ENCODE measurements at regions not wholly inside any gene's neighbourhood (a gene's known extent, or its start where the extent isn't known, plus 50 kb on each side); places are given as distances from the start of the nearest gene placed in this dataset.
A peak's percentile ranks its signal among the peaks of the same experiment; 100 is the strongest.

DNA sequence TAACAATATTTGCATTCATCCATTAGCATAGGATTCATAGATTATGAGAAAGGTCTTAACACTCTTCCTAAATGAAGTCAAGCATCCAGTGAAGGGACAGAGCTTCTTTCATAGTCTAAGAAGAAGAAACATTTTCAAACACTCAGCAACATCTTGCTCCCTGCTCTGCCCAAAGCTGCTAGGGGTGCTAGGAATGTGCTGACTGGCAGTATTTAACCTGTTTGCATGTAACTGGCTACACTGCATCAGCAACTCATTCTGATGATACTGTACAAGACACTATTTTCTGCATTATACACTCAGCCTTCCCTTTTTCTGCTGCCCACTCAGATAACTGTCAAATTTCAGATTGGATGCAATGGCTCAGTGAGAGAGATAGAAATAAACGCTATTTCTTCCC is 495.1 kb upstream of the ARID1B start:
- Histone ChIP-seq H3K4ac (ENCODE audit: low read depth in 1 of 2, low read length in 2 of 2) (no peak overlapping the region), H3K14ac (ENCODE audit: low read length in 2 of 2) (no peak overlapping the region), H4K8ac (ENCODE audit: low read length) (no peak overlapping the region), H3K27ac (ENCODE audit: low read length, poor library complexity, severe bottlenecking) (no peak overlapping the region), H3K27me3 (ENCODE audit: control insufficient read depth in 1 of 2, insufficient read depth in 1 of 2, low read length in 2 of 2) (no peaks in the 10 kb centered on the region), H2AFZ (ENCODE audit: low read depth, low read length) (no peak overlapping the region), H2BK15ac (ENCODE audit: low read depth, poor library complexity, severe bottlenecking) (no peak overlapping the region), H3K9me3 (ENCODE audit: control insufficient read depth, low read length) (peaks cover 18% of the 10 kb centered on the region), H2BK5ac (ENCODE audit: low read depth, low read length, poor library complexity, severe bottlenecking) (no peak overlapping the region), H3K79me1 (replicated peaks; ENCODE audit: low read length, poor library complexity, severe bottlenecking) (no peaks in the 10 kb centered on the region), H2BK12ac (ENCODE audit: low read length in 2 of 2) (no peak overlapping the region), H2BK120ac (ENCODE audit: low read depth, low read length) (no peak overlapping the region), H3K23ac (ENCODE audit: low read length in 2 of 2) (no peak overlapping the region), H2AK5ac (ENCODE audit: low read length, severe bottlenecking) (no peak overlapping the region), H3K4me1 (ENCODE audit: control insufficient read depth, insufficient read depth, low read depth, low read length) (no peaks in the 10 kb centered on the region), H3K4me2 (ENCODE audit: low read length, poor library complexity, severe bottlenecking) (no peak overlapping the region), H3K4me3 (ENCODE audit: insufficient read depth in 1 of 2, low read depth in 1 of 2, low read length in 2 of 2) (no peak overlapping the region), H4K91ac (ENCODE audit: low read length) (no peak overlapping the region), H3K18ac (ENCODE audit: low read depth in 1 of 2, low read length in 2 of 2) (peak overlapping the region in 1 of 2 experiments; percentile 10), H3K9ac (ENCODE audit: low read length) (no peak overlapping the region), H3K36me3 (ENCODE audit: control insufficient read depth in 1 of 2, insufficient read depth in 2 of 2, low read depth in 1 of 2, low read length in 2 of 2) (no peaks in the 10 kb centered on the region)
- no peak for DNase-seq
- WGBS: no CpG with 5 or more reads among the region's 1 CpG

DNA sequence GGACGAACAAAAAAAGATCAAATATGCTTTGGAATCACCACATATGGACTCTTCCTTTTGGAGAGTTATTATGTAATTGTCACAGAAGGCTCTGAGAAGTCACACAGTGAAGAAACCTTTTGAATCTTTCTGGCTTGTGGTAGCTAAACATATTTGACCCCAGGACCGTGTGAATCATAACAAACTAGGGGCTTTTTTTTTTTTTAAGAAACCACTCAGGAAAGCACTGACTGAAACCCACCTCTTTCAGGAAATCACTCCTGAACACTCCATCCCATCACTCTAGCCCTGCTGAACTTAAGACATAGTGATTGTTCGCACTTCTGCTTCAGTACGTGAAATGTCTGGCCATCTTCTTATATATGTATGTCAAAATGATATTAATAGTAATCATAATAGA is 495.9 kb upstream of the ARID1B start:
- no peak overlapping the region for H2BK12ac ChIP-seq (ENCODE audit: low read length in 2 of 2)
- peaks cover 11% of the 10 kb centered on the region for H3K9me3 ChIP-seq (ENCODE audit: control insufficient read depth, low read length)
- no peak overlapping the region for H3K4me3 ChIP-seq (ENCODE audit: insufficient read depth in 1 of 2, low read depth in 1 of 2, low read length in 2 of 2)
- no peak overlapping the region for H3K9ac ChIP-seq (ENCODE audit: low read length)
- H4K91ac ChIP-seq (ENCODE audit: low read length): no peak overlapping the region
- H3K4me2 ChIP-seq (ENCODE audit: low read length, poor library complexity, severe bottlenecking): no peak overlapping the region
- no peaks in the 10 kb centered on the region for H3K36me3 ChIP-seq (ENCODE audit: control insufficient read depth in 1 of 2, insufficient read depth in 2 of 2, low read depth in 1 of 2, low read length in 2 of 2)
- no peak overlapping the region for H2BK5ac ChIP-seq (ENCODE audit: low read depth, low read length, poor library complexity, severe bottlenecking)
- H2AK5ac ChIP-seq (ENCODE audit: low read length, severe bottlenecking): no peak overlapping the region
- H3K23ac ChIP-seq (ENCODE audit: low read length in 2 of 2): no peak overlapping the region
- H3K27ac ChIP-seq (ENCODE audit: low read length, poor library complexity, severe bottlenecking): no peak overlapping the region
- H3K18ac ChIP-seq (ENCODE audit: low read depth in 1 of 2, low read length in 2 of 2): no peak overlapping the region
- H3K79me1 ChIP-seq (replicated peaks; ENCODE audit: low read length, poor library complexity, severe bottlenecking): no peaks in the 10 kb centered on the region
- H3K27me3 ChIP-seq (ENCODE audit: control insufficient read depth in 1 of 2, insufficient read depth in 1 of 2, low read length in 2 of 2): no peaks in the 10 kb centered on the region
- no peak overlapping the region for H2BK120ac ChIP-seq (ENCODE audit: low read depth, low read length)
- H3K4me1 ChIP-seq (ENCODE audit: control insufficient read depth, insufficient read depth, low read depth, low read length): no peaks in the 10 kb centered on the region
- no peak overlapping the region for H3K14ac ChIP-seq (ENCODE audit: low read length in 2 of 2)
- DNase-seq: peak; percentile 1
- H4K8ac ChIP-seq (ENCODE audit: low read length): no peak overlapping the region
- H3K4ac ChIP-seq (ENCODE audit: low read depth in 1 of 2, low read length in 2 of 2): no peak overlapping the region
- H2AFZ ChIP-seq (ENCODE audit: low read depth, low read length): no peak overlapping the region
- H2BK15ac ChIP-seq (ENCODE audit: low read depth, poor library complexity, severe bottlenecking): no peak overlapping the region
- 33% methylated on average over 1 of the region's 4 CpGs for WGBS

- Histone ChIP-seq H3K27me3 (ENCODE audit: control insufficient read depth in 1 of 2, insufficient read depth in 1 of 2, low read length in 2 of 2) (no peaks in the 10 kb centered on the region), H2BK120ac (ENCODE audit: low read depth, low read length) (no peak overlapping the region), H4K91ac (ENCODE audit: low read length) (no peak overlapping the region), H3K4me1 (ENCODE audit: control insufficient read depth, insufficient read depth, low read depth, low read length) (no peaks in the 10 kb centered on the region), H2BK5ac (ENCODE audit: low read depth, low read length, poor library complexity, severe bottlenecking) (no peak overlapping the region), H3K14ac (ENCODE audit: low read length in 2 of 2) (no peak overlapping the region), H3K9ac (ENCODE audit: low read length) (no peak overlapping the region), H2BK12ac (ENCODE audit: low read length in 2 of 2) (no peak overlapping the region), H2AFZ (ENCODE audit: low read depth, low read length) (no peak overlapping the region), H3K4ac (ENCODE audit: low read depth in 1 of 2, low read length in 2 of 2) (no peak overlapping the region), H3K4me3 (ENCODE audit: insufficient read depth in 1 of 2, low read depth in 1 of 2, low read length in 2 of 2) (no peak overlapping the region), H3K9me3 (ENCODE audit: control insufficient read depth, low read length) (peaks cover 11% of the 10 kb centered on the region), H3K36me3 (ENCODE audit: control insufficient read depth in 1 of 2, insufficient read depth in 2 of 2, low read depth in 1 of 2, low read length in 2 of 2) (no peaks in the 10 kb centered on the region), H2BK15ac (ENCODE audit: low read depth, poor library complexity, severe bottlenecking) (no peak overlapping the region), H4K8ac (ENCODE audit: low read length) (no peak overlapping the region), H3K4me2 (ENCODE audit: low read length, poor library complexity, severe bottlenecking) (no peak overlapping the region), H3K23ac (ENCODE audit: low read length in 2 of 2) (no peak overlapping the region), H3K79me1 (replicated peaks; ENCODE audit: low read length, poor library complexity, severe bottlenecking) (no peaks in the 10 kb centered on the region), H2AK5ac (ENCODE audit: low read length, severe bottlenecking) (no peak overlapping the region), H3K27ac (ENCODE audit: low read length, poor library complexity, severe bottlenecking) (no peak overlapping the region), H3K18ac (ENCODE audit: low read depth in 1 of 2, low read length in 2 of 2) (no peak overlapping the region)
- no peak for DNase-seq
- WGBS: 82% methylated on average over 4 of the region's 4 CpGs
Measured at GRCh38 chr6:156280065-156280464, 497.1 kb upstream of the ARID1B start.

DNA sequence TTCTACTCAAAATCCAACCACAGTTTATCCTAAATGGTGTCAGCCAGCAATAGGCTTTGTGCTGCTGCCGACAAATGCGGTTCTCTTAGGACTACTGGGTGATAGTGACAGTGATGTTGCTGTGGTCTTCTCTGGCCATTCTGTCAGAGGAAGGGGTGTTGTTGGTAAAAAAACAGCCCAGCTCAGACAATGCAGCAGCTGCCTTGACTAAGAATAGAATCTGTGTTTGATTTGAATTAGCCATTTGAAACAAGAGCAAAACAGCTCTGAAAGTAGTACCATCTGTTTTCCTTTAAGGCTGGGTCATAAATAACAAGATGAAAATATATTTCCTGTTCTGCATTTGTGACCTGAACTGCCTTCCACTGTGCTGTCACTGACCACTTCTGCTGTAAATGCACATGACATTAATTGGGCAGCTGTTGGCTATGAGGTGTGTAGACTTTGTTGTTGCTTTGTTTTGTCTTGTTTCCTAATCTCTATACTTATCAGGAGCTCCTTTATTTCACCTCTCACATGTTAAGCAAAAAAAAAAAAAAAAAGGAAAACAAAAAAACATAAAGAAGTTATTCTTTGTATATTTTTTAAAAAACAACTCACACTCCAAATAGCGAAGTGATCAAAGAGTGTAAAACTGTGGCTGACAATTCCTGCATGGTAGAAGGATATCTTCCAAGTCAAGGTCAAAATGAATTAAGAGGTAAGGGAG is 497.8 kb upstream of the ARID1B start:
- no peak overlapping the region for H3K9ac ChIP-seq (ENCODE audit: low read length)
- H3K14ac ChIP-seq (ENCODE audit: low read length in 2 of 2): no peak overlapping the region
- H3K79me1 ChIP-seq (replicated peaks; ENCODE audit: low read length, poor library complexity, severe bottlenecking): no peaks in the 10 kb centered on the region
- no peak overlapping the region for H2BK15ac ChIP-seq (ENCODE audit: low read depth, poor library complexity, severe bottlenecking)
- no peak overlapping the region for H3K4ac ChIP-seq (ENCODE audit: low read depth in 1 of 2, low read length in 2 of 2)
- H3K27me3 ChIP-seq (ENCODE audit: control insufficient read depth in 1 of 2, insufficient read depth in 1 of 2, low read length in 2 of 2): no peaks in the 10 kb centered on the region
- H2BK12ac ChIP-seq (ENCODE audit: low read length in 2 of 2): no peak overlapping the region
- WGBS: 67% methylated on average over 2 of the region's 3 CpGs
- no peaks in the 10 kb centered on the region for H3K36me3 ChIP-seq (ENCODE audit: control insufficient read depth in 1 of 2, insufficient read depth in 2 of 2, low read depth in 1 of 2, low read length in 2 of 2)
- no peak overlapping the region for H2AK5ac ChIP-seq (ENCODE audit: low read length, severe bottlenecking)
- H3K4me2 ChIP-seq (ENCODE audit: low read length, poor library complexity, severe bottlenecking): no peak overlapping the region
- H3K9me3 ChIP-seq (ENCODE audit: control insufficient read depth, low read length): peaks cover 11% of the 10 kb centered on the region
- no peak overlapping the region for H2BK120ac ChIP-seq (ENCODE audit: low read depth, low read length)
- no peak overlapping the region for H4K91ac ChIP-seq (ENCODE audit: low read length)
- H4K8ac ChIP-seq (ENCODE audit: low read length): no peak overlapping the region
- H3K4me1 ChIP-seq (ENCODE audit: control insufficient read depth, insufficient read depth, low read depth, low read length): no peaks in the 10 kb centered on the region
- no peak overlapping the region for H2AFZ ChIP-seq (ENCODE audit: low read depth, low read length)
- H3K23ac ChIP-seq (ENCODE audit: low read length in 2 of 2): no peak overlapping the region
- peak; percentile 1 for DNase-seq
- no peak overlapping the region for H3K4me3 ChIP-seq (ENCODE audit: insufficient read depth in 1 of 2, low read depth in 1 of 2, low read length in 2 of 2)
- H2BK5ac ChIP-seq (ENCODE audit: low read depth, low read length, poor library complexity, severe bottlenecking): no peak overlapping the region
- H3K27ac ChIP-seq (ENCODE audit: low read length, poor library complexity, severe bottlenecking): no peak overlapping the region
- H3K18ac ChIP-seq (ENCODE audit: low read depth in 1 of 2, low read length in 2 of 2): no peak overlapping the region
